ENCODE measurements at regions not wholly inside any gene's neighbourhood (a gene's known extent, or its start where the extent isn't known, plus 50 kb on each side); places are given as distances from the start of the nearest gene placed in this dataset.

DNA sequence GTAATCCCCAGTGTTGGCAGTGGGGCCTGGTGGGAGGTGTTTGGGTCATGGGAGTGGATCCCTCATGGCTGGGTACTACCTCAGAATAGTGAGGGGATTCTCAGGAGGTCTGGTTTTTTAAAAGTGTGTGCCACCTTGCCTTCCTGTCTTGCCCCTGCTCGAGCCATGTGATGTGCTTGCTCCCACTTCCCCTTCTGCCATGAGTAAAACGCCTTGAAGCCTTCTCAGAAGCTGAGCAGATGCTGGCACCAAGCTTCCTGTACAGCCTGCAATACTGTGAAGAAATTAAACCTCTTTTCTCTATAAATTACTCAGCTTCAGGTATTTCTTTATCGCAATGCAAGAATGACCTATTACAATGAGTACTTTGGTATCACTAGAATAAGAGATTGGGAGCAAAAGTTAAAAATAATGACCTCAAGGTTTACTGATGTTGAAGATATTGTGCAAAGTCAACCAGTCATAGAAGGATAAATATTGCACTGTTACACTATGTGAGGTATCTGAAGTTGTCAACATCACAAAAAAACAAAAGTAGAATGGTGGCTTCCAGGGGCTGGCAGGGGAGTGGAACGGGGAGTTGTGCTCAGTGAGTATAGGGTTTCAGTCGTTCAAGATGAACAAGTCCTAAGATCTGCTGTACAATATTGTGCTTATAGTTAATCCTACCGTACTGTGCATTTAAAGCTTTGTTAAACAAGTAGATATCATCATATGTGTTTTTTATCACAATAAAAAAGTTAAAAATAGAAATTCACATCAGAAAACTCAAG is 938.3 kb upstream of the CNTNAP5 start:
- Histone ChIP-seq H3K9me3 (ENCODE audit: control insufficient read depth, insufficient read depth, low read length) (no peaks in the 10 kb centered on the region), H3K27me3 (ENCODE audit: control insufficient read depth, insufficient read depth, low read length) (no peaks in the 10 kb centered on the region), H3K36me3 (ENCODE audit: control insufficient read depth, insufficient read depth, low read length) (no peaks in the 10 kb centered on the region), H3K4me3 (ENCODE audit: low read length) (no peak overlapping the region), H3K4me1 (ENCODE audit: control insufficient read depth, insufficient read depth, low read length) (no peaks in the 10 kb centered on the region), H3K27ac (ENCODE audit: low read length) (no peak overlapping the region)
- WGBS (ENCODE audit: insufficient coverage), result 48% methylated on average over 5 of the region's 6 CpGs
- Mint-ChIP-seq H3K36me3 (no peaks in the 10 kb centered on the region), H3K9me3 (peaks cover 11 to 18% of the 10 kb centered on the region in 2 donors), H3K27me3 (ENCODE audit: low read depth in 2 of 2) (no peaks in the 10 kb centered on the region), H3K27ac (no peak overlapping the region), H3K4me1 (no peaks in the 10 kb centered on the region), H3K4me3 (no peak overlapping the region)
- DNase-seq (no peak), ATAC-seq (no peak)
- TF ChIP-seq CTCF (IDR thresholded peaks at IDR 0.05), result no peak
- intact Hi-C loops (cut with micrococcal nuclease), result no loop called here

DNA sequence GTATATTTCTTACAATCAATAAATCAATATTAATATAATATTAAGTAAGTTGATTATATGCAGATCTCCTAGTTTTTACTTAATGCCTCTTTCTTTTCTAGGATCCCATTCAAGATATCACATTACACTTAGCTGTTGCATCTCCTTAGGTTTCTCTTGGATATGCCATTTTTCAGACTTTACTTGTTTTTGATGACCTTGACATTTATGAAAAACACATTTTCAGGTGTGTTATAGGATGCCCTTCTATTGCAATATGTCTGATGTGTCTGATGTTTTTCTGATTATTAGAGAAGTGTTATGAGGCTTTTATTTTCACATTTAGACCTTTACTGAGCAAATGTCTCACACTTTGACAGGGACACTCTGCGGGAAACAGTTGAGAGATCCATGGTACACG is 933.6 kb upstream of the CNTNAP5 start:
- Histone ChIP-seq H3K36me3 (ENCODE audit: control insufficient read depth, insufficient read depth, low read length) (no peaks in the 10 kb centered on the region), H3K4me1 (ENCODE audit: control insufficient read depth, insufficient read depth, low read length) (no peaks in the 10 kb centered on the region), H3K27ac (ENCODE audit: low read length) (no peak overlapping the region), H3K9me3 (ENCODE audit: control insufficient read depth, insufficient read depth, low read length) (peaks cover 4% of the 10 kb centered on the region), H3K27me3 (ENCODE audit: control insufficient read depth, insufficient read depth, low read length) (no peaks in the 10 kb centered on the region), H3K4me3 (ENCODE audit: low read length) (no peak overlapping the region)
- Mint-ChIP-seq H3K9me3 (peaks cover 8 to 16% of the 10 kb centered on the region in 2 donors), H3K36me3 (no peaks in the 10 kb centered on the region), H3K27me3 (ENCODE audit: low read depth in 2 of 2) (no peaks in the 10 kb centered on the region), H3K27ac (no peak overlapping the region), H3K4me3 (no peak overlapping the region), H3K4me1 (no peaks in the 10 kb centered on the region)
- no peak for ATAC-seq
- WGBS (ENCODE audit: insufficient coverage), result 100% methylated on average over 2 of the region's 2 CpGs
- no peak for DNase-seq
- TF ChIP-seq CTCF (IDR thresholded peaks at IDR 0.05), result no peak
- intact Hi-C loops (cut with micrococcal nuclease), result no loop called here

DNA sequence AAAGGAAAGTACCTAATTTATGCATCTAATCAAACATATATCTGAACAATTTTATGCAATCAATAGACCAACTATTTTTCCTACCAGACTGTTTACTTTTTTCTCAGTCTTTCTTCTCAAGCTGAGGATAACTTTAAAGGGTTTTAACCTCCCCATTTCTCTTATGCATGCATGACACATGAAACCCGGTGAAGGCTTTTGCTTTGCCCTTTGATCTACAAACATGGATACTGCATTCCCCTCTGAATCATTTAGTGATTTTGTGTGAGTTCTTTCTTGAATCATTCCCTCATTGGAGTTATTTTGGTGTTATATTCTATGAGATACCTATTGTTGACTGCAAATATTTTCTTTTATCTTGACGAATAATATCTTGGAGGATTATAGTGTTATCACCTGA is 931.9 kb upstream of the CNTNAP5 start:
- ATAC-seq, result no peak

More for the DNA sequence above, 931.9 kb upstream of the CNTNAP5 start:
- DNase-seq, result no peak
- no peaks in the 10 kb centered on the region for H3K27me3 Mint-ChIP-seq (ENCODE audit: low read depth in 2 of 2)
- intact Hi-C loops (cut with micrococcal nuclease), result no loop called here
- H3K9me3 Mint-ChIP-seq, result peaks cover 10 to 18% of the 10 kb centered on the region in 2 donors
- Histone ChIP-seq H3K9me3 (ENCODE audit: control insufficient read depth, insufficient read depth, low read length) (peaks cover 4% of the 10 kb centered on the region), H3K27me3 (ENCODE audit: control insufficient read depth, insufficient read depth, low read length) (no peaks in the 10 kb centered on the region), H3K4me1 (ENCODE audit: control insufficient read depth, insufficient read depth, low read length) (no peaks in the 10 kb centered on the region), H3K36me3 (ENCODE audit: control insufficient read depth, insufficient read depth, low read length) (no peaks in the 10 kb centered on the region), H3K4me3 (ENCODE audit: low read length) (no peak overlapping the region), H3K27ac (ENCODE audit: low read length) (no peak overlapping the region)
- no peak for TF ChIP-seq CTCF (IDR thresholded peaks at IDR 0.05)
- no peaks in the 10 kb centered on the region for H3K4me1 Mint-ChIP-seq
- no CpG with 5 or more reads among the region's 2 CpGs for WGBS (ENCODE audit: insufficient coverage)
- no peak overlapping the region for H3K27ac Mint-ChIP-seq
- no peak overlapping the region for H3K4me3 Mint-ChIP-seq
- H3K36me3 Mint-ChIP-seq, result no peaks in the 10 kb centered on the region

Data from natural killer cell (primary cell).